ENCODE measurements at regions not wholly inside any gene's neighbourhood (a gene's known extent, or its start where the extent isn't known, plus 50 kb on each side); places are given as distances from the start of the nearest gene placed in this dataset.
"Not testable (repeated sequence)": the region's sequence is repeated elsewhere in the genome, so short reads cannot be mapped to it uniquely, and the experiment has no call there.

DNA sequence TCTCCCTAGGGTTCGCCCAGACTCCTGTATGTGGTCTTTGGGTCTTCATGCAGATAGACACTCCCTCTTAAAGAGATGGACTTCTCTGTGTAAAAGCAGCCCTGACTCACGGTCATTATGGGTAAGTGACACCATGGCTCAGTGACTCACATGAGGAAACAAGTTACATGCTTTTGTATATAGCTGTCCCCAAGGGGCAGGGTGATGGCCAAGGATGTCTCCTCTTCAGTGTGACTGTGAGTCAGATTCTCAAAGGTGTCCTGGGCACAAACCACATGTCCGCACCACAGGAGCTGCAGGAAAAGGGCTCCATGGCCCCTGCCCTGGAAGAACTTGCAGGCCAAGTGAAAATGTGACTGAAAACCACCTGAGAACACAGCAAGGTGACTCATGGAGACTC is 380.4 kb downstream of the NPHP4 start:
- ATAC-seq (no peak), DNase-seq (no peak)
- Histone ChIP-seq H3K27me3 (no peaks in the 10 kb centered on the region), H3K27ac (no peak overlapping the region), H3K9me3 (peaks cover 0 to 3% (median 0%) of the 10 kb centered on the region in 3 donors), H3K4me1 (no peaks in the 10 kb centered on the region), H3K4me3 (no peak overlapping the region), H3K36me3 (replicated peaks in 1 of 2; ENCODE audit: insufficient read depth in 1 of 2, low read depth in 2 of 2) (no peaks in the 10 kb centered on the region)
- intact Hi-C loops (cut with DNase I): no loop called here
- TF ChIP-seq, protein P1, sequence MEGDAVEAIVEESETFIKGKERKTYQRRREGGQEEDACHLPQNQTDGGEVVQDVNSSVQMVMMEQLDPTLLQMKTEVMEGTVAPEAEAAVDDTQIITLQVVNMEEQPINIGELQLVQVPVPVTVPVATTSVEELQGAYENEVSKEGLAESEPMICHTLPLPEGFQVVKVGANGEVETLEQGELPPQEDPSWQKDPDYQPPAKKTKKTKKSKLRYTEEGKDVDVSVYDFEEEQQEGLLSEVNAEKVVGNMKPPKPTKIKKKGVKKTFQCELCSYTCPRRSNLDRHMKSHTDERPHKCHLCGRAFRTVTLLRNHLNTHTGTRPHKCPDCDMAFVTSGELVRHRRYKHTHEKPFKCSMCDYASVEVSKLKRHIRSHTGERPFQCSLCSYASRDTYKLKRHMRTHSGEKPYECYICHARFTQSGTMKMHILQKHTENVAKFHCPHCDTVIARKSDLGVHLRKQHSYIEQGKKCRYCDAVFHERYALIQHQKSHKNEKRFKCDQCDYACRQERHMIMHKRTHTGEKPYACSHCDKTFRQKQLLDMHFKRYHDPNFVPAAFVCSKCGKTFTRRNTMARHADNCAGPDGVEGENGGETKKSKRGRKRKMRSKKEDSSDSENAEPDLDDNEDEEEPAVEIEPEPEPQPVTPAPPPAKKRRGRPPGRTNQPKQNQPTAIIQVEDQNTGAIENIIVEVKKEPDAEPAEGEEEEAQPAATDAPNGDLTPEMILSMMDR (IDR thresholded peaks at IDR 0.05): no peak
- TF ChIP-seq POLR2A (IDR thresholded peaks at IDR 0.05): no peak
- WGBS, 2 donors: 69 to 70% methylated on average over 2 to 3 of the region's 3 CpGs

DNA sequence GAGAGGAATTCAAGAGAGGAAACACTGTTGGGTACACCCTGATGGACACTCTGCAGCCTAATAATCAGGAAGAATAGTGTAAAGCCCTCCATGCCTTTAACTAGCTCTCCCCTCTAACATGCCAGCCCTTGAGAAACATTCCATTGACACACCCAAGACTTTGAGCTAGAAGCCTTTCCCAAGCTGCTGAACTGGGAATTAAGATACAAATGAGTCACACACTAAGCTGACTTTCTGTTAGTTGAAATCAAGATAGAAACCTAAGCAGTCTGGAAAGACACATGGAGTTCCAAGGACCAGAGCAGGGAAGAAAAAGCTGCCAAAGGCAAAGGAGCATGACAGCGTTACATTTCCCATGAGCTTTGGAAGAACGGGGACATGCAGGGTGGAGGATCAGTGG is 380.8 kb downstream of the NPHP4 start:
- peaks cover 0 to 3% (median 0%) of the 10 kb centered on the region in 3 donors for H3K9me3 ChIP-seq
- no peak overlapping the region for H3K27ac ChIP-seq
- TF ChIP-seq, protein P1 (IDR thresholded peaks at IDR 0.05): no peak
- TF ChIP-seq POLR2A (IDR thresholded peaks at IDR 0.05): no peak
- no peaks in the 10 kb centered on the region for H3K4me1 ChIP-seq
- no peaks in the 10 kb centered on the region for H3K36me3 ChIP-seq (replicated peaks in 1 of 2; ENCODE audit: insufficient read depth in 1 of 2, low read depth in 2 of 2)
- no peak overlapping the region for H3K4me3 ChIP-seq
- no peak for ATAC-seq
- 64 to 69% methylated on average over 2 of the region's 2 CpGs for WGBS, 2 donors
- DNase-seq: no peak
- no peaks in the 10 kb centered on the region for H3K27me3 ChIP-seq
- intact Hi-C loops (cut with DNase I): no loop called here

DNA sequence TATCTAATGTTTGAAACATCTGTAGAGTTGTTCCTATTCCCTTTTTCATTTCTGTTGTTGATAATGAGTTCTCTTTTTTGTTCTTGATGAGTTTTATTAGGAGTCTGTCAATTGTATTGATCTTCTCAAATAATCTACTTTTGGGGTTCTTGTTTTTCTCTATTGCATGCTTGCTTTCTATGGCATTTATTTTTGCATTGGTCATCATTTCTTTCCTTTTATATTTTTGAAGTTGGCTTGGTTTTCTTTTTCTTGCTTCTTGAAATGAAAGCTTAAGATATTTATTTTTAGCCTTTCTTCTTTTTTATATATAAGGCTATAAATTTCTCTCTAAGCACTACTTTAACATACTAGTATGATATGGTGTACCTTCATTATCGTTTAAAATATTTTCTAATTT is 381.8 kb downstream of the NPHP4 start:
- no peak overlapping the region for H3K27ac ChIP-seq
- no peaks in the 10 kb centered on the region for H3K4me1 ChIP-seq
- H3K27me3 ChIP-seq: no peaks in the 10 kb centered on the region
- ATAC-seq: no peak
- TF ChIP-seq POLR2A (IDR thresholded peaks at IDR 0.05): no peak
- TF ChIP-seq, protein P1 (IDR thresholded peaks at IDR 0.05): no peak
- no peak for DNase-seq
- peaks cover 0 to 3% (median 0%) of the 10 kb centered on the region in 3 donors for H3K9me3 ChIP-seq
- H3K36me3 ChIP-seq (replicated peaks in 1 of 2; ENCODE audit: insufficient read depth in 1 of 2, low read depth in 2 of 2): no peaks in the 10 kb centered on the region
- 58 to 79% methylated on average over 1 of the region's 1 CpG for WGBS, 2 donors
- intact Hi-C loops (cut with DNase I): no loop called here
- no peak overlapping the region for H3K4me3 ChIP-seq

DNA sequence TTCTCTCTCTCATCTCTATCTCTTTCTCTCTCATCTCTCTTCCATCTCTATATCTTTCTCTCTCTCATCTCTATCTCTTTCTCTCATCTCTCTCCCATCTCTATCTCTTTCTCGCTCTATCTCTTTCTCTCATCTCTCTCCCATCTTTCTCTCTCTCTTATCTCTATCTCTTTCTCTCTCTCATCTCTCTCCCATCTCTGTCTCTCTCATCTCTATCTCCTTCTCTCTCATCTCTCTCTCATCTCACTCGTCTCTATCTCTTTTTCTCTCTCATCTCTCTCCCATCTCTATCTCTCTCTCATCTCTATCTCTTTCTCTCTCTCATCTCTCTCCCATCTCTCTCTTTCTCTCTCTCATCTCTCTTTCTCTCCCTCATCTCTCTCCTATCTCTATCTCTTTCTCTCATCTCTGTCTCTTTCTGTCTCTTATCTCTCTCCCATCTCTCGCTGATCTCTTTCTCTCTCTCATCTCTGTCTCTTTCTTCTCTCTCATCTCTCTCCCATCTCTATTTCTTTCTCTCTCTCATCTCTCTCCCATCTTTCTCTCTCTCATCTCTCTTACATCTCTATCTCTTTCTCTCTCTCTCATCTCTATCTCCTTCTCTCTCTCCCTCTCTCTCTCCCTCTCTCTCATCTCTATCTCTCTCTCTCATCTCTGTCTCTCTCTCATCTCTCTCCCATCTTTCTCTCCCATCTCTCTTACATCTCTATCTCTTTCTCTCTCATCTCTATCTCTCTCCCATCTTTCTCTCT is 388.7 kb downstream of the NPHP4 start:
- Histone ChIP-seq H3K4me1 (peaks cover 6% of the 10 kb centered on the region), H3K27me3 (peaks cover 0 to 7% of the 10 kb centered on the region in 2 donors), H3K27ac (no peak overlapping the region), H3K36me3 (replicated peaks in 1 of 2; ENCODE audit: insufficient read depth in 1 of 2, low read depth in 2 of 2) (no peaks in the 10 kb centered on the region), H3K9me3 (no peaks in the 10 kb centered on the region), H3K4me3 (no peak overlapping the region)
- DNase-seq: no peak
- ATAC-seq: no peak
- TF ChIP-seq POLR2A (IDR thresholded peaks at IDR 0.05): no peak
- TF ChIP-seq, protein P1 (IDR thresholded peaks at IDR 0.05): no peak
- WGBS, 2 donors: 54 to 65% methylated on average over 3 of the region's 3 CpGs
- intact Hi-C loops (cut with DNase I): no loop called here

DNA sequence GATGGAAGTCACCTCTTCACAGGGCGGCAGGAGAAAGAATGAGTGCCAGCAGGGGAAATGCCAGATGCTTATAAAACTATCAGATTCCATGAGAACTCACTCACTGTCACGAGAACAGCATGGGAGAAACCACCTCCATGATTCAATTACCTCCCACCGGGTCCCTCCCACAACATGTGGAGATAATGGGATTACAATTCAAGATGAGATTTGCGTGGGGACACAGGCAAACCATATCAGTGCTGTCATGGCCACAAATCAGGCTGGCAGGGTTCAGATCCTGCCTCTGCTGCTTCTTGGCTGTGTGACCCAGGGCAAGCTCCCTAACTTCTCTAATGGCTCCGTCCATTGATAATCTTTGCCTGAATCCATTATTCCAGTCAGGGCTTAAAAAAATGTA is 389.5 kb downstream of the NPHP4 start:
- 36 to 46% methylated on average over 4 to 5 of the region's 5 CpGs for WGBS, 2 donors
- ATAC-seq; intact Hi-C loops (cut with DNase I); H3K9me3 ChIP-seq; H3K4me3 ChIP-seq; DNase-seq; H3K27me3 ChIP-seq; H3K27ac ChIP-seq; H3K36me3 ChIP-seq (replicated peaks in 1 of 2; ENCODE audit: insufficient read depth in 1 of 2, low read depth in 2 of 2): not testable (repeated sequence)
- peaks cover 15% of the 10 kb centered on the region for H3K4me1 ChIP-seq

Measured in body of pancreas (tissue), 4 donors.